ENCODE measurements at regions not wholly inside any gene's neighbourhood (a gene's known extent, or its start where the extent isn't known, plus 50 kb on each side); places are given as distances from the start of the nearest gene placed in this dataset.
"Not testable (repeated sequence)": the region's sequence is repeated elsewhere in the genome, so short reads cannot be mapped to it uniquely, and the experiment has no call there.

DNA sequence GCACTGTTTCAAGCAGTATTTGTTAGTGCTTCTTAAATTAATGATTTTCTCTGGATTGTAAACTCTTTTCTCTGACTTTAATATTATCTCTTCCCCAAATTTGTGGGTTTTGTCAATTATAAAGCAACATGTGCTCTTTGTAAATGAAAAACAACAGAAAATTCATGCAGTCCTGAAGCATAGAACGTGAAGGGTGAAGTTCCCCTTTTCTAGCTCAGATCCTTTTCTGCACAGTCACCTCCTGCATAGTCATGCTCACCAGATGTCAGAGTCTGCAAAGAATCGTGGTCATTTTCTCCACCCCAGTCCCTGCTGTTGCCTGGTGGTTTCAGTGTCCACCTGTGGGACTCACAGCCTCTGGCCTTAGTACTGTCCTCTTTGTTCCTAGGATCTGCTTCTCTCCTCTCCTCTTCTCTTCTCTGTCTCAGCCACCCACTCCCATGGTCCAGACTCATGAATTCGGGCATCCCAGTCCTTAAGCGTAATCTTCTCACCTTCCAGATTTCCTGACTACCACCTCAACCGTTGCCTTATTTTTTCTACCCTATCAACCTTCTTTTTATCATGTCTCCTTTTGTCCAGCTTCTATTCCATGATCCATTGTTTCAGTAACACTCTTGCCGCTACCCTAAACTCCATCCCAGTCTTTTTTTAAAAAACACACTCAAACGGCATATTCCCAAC is 229.1 kb downstream of the RTP5 start:
- no peaks in the 10 kb centered on the region for H3K9me3 ChIP-seq
- no peak overlapping the region for H3K27ac ChIP-seq
- TF ChIP-seq, protein P1, sequence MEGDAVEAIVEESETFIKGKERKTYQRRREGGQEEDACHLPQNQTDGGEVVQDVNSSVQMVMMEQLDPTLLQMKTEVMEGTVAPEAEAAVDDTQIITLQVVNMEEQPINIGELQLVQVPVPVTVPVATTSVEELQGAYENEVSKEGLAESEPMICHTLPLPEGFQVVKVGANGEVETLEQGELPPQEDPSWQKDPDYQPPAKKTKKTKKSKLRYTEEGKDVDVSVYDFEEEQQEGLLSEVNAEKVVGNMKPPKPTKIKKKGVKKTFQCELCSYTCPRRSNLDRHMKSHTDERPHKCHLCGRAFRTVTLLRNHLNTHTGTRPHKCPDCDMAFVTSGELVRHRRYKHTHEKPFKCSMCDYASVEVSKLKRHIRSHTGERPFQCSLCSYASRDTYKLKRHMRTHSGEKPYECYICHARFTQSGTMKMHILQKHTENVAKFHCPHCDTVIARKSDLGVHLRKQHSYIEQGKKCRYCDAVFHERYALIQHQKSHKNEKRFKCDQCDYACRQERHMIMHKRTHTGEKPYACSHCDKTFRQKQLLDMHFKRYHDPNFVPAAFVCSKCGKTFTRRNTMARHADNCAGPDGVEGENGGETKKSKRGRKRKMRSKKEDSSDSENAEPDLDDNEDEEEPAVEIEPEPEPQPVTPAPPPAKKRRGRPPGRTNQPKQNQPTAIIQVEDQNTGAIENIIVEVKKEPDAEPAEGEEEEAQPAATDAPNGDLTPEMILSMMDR (IDR thresholded peaks at IDR 0.05): no peak
- TF ChIP-seq EP300 (IDR thresholded peaks at IDR 0.05) (no peak), POLR2A (IDR thresholded peaks at IDR 0.05) (no peak)
- 69 to 91% methylated on average over 7 of the region's 7 CpGs for WGBS, 2 donors
- no peaks in the 10 kb centered on the region for H3K4me1 ChIP-seq
- H3K27me3 ChIP-seq: no peaks in the 10 kb centered on the region
- DNase-seq: no peak
- no peak overlapping the region for H3K4me3 ChIP-seq
- intact Hi-C loops (cut with DNase I): no loop called here
- H3K36me3 ChIP-seq: peaks cover 0 to 31% (median 1%) of the 10 kb centered on the region in 4 donors

DNA sequence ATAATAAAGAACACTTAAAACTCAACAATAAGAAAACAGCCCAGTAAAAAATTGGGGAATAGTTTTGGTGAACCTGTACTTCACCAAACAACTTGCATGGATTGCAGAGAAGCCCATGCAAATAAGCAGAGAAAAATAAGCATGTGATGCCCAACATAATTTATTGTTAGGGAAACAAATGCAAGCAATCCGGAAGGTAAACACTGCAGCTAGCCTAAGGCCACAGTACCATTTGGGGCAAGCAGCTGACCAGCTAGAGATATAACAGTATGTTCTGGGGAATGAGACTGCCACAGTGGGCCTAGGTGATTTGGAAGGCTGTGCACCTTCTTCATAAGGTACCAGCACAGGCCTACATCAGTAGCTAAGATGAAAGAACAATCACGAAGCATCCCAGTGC is 233.6 kb downstream of the RTP5 start:
- H3K27me3 ChIP-seq; H3K4me3 ChIP-seq; intact Hi-C loops (cut with DNase I); H3K27ac ChIP-seq; DNase-seq; H3K9me3 ChIP-seq; H3K4me1 ChIP-seq: not testable (repeated sequence)
- peaks cover 0 to 11% (median 0%) of the 10 kb centered on the region in 4 donors for H3K36me3 ChIP-seq
- 92 to 98% methylated on average over 2 of the region's 2 CpGs for WGBS, 2 donors

DNA sequence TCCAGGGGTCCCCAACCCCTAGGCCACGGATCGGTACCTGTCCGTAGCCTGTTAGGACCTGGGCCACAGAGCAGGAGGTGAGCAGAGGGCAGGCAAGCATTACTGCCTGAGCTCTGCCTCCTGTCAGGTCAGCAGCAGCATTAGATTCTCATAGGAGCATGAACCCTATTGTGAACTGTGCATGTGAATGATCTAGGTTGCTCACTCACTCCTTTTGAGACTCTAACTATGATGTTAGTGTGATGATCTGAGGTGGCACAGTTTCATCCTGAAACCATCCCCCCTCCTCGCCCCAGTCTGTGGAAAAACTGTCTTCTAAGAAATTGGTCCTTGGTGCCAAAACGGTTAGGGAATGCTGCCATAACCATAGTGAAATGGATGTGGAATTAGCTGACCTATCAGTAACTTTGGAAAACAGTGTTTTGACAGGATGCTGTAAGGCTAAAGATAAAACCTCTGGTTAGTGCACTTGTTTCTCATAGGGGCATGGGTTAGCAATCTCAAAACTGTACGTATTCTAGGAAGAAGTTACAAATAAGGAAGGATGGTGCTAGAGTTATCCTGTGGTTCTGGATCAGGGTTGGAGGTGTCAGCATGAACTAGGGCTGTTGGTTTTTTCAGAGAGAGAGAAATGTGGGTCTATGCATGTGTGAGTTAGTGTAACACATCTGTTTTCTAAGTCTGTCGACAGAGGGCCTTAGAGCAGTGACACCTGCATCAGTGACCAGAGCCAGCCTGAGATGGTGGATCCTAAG is 234.8 kb downstream of the RTP5 start:
- H3K9me3 ChIP-seq; H3K36me3 ChIP-seq; H3K4me1 ChIP-seq; H3K4me3 ChIP-seq; intact Hi-C loops (cut with DNase I); DNase-seq; H3K27ac ChIP-seq; H3K27me3 ChIP-seq: not testable (repeated sequence)
- WGBS, 2 donors: 91 to 92% methylated on average over 7 of the region's 7 CpGs

GRCh38 chr2:242107065-242107464 is 237.5 kb downstream of the RTP5 start:
- H3K27ac ChIP-seq; DNase-seq; H3K36me3 ChIP-seq; H3K4me3 ChIP-seq; H3K9me3 ChIP-seq; H3K4me1 ChIP-seq; H3K27me3 ChIP-seq; intact Hi-C loops (cut with DNase I): not testable (repeated sequence)
- WGBS, 2 donors: 92% methylated on average over 5 of the region's 5 CpGs

GRCh38 chr2:242108797-242109500 is 239.4 kb downstream of the RTP5 start:
- H3K4me3 ChIP-seq; H3K27me3 ChIP-seq; intact Hi-C loops (cut with DNase I); H3K4me1 ChIP-seq; H3K36me3 ChIP-seq; DNase-seq; H3K9me3 ChIP-seq; H3K27ac ChIP-seq: not testable (repeated sequence)
- 18 to 58% methylated on average over 1 to 2 of the region's 2 CpGs for whole genome bisulfite sequencing, 2 donors

- H3K36me3 ChIP-seq; H3K9me3 ChIP-seq; intact Hi-C loops (cut with DNase I); H3K27me3 ChIP-seq; H3K27ac ChIP-seq; H3K4me3 ChIP-seq; DNase-seq; H3K4me1 ChIP-seq: not testable (repeated sequence)
- 71 to 81% methylated on average over 8 to 9 of the region's 10 CpGs for whole genome bisulfite sequencing, 2 donors
Observed at GRCh38 chr2:242109819-242110218, 240.3 kb downstream of the RTP5 start.

DNA sequence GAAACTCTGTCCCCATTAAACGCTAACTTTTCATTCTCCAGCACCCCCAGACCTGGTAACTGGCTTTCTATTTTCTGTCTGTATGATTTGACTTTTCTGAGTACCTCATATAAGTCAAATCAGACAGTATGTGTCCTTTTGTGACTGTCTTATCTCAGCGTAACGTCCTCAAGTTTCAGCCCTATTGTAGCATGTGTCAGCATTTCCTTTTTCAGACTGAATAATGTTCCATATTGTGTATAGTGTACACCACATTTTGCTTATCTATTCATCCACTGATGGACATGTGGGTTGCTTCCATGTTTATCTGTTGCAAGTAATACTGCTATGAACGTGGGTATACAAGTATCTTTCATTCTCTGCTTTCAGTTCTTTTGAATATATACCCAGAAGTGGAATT is 242.4 kb downstream of the RTP5 start:
- H3K9me3 ChIP-seq; H3K4me3 ChIP-seq; H3K27ac ChIP-seq; intact Hi-C loops (cut with DNase I); H3K27me3 ChIP-seq; DNase-seq; H3K4me1 ChIP-seq; H3K36me3 ChIP-seq: not testable (repeated sequence)
- 76 to 87% methylated on average over 4 of the region's 4 CpGs for WGBS, 2 donors

- H3K36me3 ChIP-seq; H3K27ac ChIP-seq; H3K4me3 ChIP-seq; H3K4me1 ChIP-seq; H3K9me3 ChIP-seq; H3K27me3 ChIP-seq; intact Hi-C loops (cut with DNase I); DNase-seq: not testable (repeated sequence)
- 56 to 79% methylated on average over 3 of the region's 3 CpGs for WGBS, 2 donors
Observed at GRCh38 chr2:242113492-242113891, 244.0 kb downstream of the RTP5 start.

DNA sequence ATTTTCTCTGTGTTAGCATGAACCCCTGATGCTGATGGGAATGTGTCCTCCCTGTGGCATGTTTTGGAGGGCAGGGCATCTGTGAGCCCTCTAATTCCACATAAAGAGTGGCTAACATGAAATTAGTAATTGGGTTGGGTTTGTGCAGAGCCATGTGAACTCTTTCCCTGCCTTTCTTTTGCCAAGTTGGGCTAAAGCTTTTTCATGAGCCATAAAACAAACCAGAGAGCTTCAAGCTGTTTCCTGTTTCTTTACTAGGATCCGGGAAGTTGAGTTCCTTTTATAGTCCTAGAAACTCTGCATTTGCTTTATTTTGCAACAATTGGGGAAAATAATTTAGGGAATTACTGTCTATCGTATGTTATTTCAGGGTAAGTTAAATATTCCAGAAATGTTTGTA is 247.1 kb downstream of the RTP5 start:
- intact Hi-C loops (cut with DNase I); H3K4me3 ChIP-seq; H3K27ac ChIP-seq; H3K4me1 ChIP-seq; H3K9me3 ChIP-seq; H3K27me3 ChIP-seq; H3K36me3 ChIP-seq; DNase-seq: not testable (repeated sequence)
- 57 to 65% methylated on average over 1 of the region's 2 CpGs for WGBS, 2 donors

DNA sequence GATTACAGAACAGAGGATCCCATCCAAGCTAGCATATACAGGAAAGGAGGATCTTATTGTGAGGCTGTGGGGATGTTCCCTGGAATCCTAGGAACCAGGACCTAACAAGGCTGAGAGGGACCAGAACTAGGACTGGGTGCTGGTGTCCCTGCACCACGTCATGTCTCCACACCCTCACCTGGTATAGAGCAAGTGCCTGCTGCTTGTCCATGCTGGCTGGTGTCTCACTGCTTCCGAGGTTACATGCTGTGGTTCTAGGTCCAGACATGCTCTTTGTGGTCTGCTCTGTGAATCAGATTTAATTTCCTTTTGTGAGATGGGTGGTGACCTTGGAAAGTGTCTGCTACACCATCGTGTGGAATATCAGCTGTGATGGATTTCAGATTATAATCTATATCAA is 247.8 kb downstream of the RTP5 start:
- H3K4me1 ChIP-seq; intact Hi-C loops (cut with DNase I); H3K36me3 ChIP-seq; H3K9me3 ChIP-seq; H3K27me3 ChIP-seq; DNase-seq; H3K4me3 ChIP-seq; H3K27ac ChIP-seq: not testable (repeated sequence)
- WGBS, 2 donors: no CpG with 5 or more reads among the region's 3 CpGs

DNA sequence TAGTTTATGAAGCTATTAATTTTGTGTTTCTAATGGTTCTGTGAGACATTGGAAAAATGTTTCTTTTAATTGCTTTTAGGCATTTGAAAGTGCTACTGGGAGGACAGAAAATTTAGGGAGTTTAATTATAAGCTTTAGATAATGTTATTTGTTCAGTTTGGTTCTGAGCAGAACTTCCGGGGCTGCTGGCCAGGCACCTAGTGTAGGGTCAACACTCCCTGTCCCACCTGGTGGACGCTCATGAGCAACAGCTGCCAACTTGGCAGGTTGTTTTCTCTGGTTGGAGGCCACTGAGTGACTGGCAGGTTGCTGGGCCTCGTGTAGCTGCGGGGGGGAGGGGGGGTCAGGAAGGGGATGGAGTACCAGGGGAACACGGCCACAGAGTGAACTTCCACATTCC is 250.2 kb downstream of the RTP5 start:
- H3K9me3 ChIP-seq; intact Hi-C loops (cut with DNase I); H3K27me3 ChIP-seq; DNase-seq; H3K4me1 ChIP-seq; H3K36me3 ChIP-seq; H3K4me3 ChIP-seq; H3K27ac ChIP-seq: not testable (repeated sequence)
- 69 to 72% methylated on average over 5 of the region's 5 CpGs for WGBS, 2 donors
